HepG2 (cell line): ENCODE measurements at regions not wholly inside any gene's neighbourhood (a gene's known extent, or its start where the extent isn't known, plus 50 kb on each side); places are given as distances from the start of the nearest gene placed in this dataset.

Source experiments
- CTCF ChIP-seq: sonication (generic); formaldehyde crosslinking; IDR thresholded peaks from 2 replicates; pipeline ENCODE4 v1.5.0; 2020; ENCODE audit warnings: mild to moderate bottlenecking, missing genetic modification reagents, moderate library complexity
- MAX ChIP-seq: IDR thresholded peaks from 2 replicates; pipeline ENCODE4 v1.6.1; 2012; ENCODE audit warnings: inconsistent platforms
- POLR2A ChIP-seq, 2 experiments: IDR thresholded peaks; 2 replicates each; pipeline ENCODE4 v1.6.1; 2011; ENCODE audit warnings: low read depth in 2 of 2, low read length in 2 of 2, mild to moderate bottlenecking in 1 of 2, moderate library complexity in 1 of 2; ENCODE audit not compliant: insufficient read depth in 1 of 2
- ZMYM3 ChIP-seq: sonication (generic); formaldehyde crosslinking; IDR thresholded peaks from 2 replicates; pipeline ENCODE4 v1.5.1; 2020; ENCODE audit warnings: mild to moderate bottlenecking, missing genetic modification reagents
- ZNF792 ChIP-seq: IDR thresholded peaks from 2 replicates; pipeline ENCODE4 v1.6.1; 2016

- TF ChIP-seq ZNF792, result no peak
- TF ChIP-seq MAX, result no peak
- no peak for TF ChIP-seq CTCF
- TF ChIP-seq ZMYM3 (CRISPR knock-in tag), result no peak
- TF ChIP-seq POLR2A (IDR thresholded peaks at IDR 0.05; ENCODE audit: insufficient read depth in 1 of 2, low read depth in 2 of 2, low read length in 2 of 2), result no peak
Observed at GRCh38 chr13:111881700-111882099, 185.2 kb upstream of the SOX1 start.
